Fibroblast of skin of right quadriceps (primary cell): ENCODE measurements at regions not wholly inside any gene's neighbourhood (a gene's known extent, or its start where the extent isn't known, plus 50 kb on each side); places are given as distances from the start of the nearest gene placed in this dataset.
A peak's percentile ranks its signal among the peaks of the same experiment; 100 is the strongest.
"Not testable (repeated sequence)": the region's sequence is repeated elsewhere in the genome, so short reads cannot be mapped to it uniquely, and the experiment has no call there.

Experiments
- DNase-seq: peaks from one replicate; pipeline ENCODE4 v3.0.0-alpha.2; 2013

DNA sequence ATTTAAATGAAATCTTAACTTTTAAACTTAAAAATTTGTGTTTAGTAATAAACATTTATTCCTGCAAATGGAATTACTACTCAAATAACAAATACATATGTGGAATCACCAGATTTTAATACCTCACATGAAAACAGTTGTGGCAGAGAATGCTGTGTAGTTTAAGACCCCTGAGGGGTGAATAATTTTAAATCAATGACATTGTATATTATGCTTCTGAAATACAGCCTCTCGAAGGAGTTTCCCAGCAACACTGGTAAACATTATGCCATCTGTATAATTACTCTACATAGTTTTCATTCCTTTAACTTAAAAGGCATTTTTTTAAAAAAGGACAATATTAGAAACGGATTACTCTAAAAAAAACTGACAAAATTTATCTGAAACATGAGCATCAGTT is 2313.3 kb downstream of the ARAP2 start:
- peak; percentile 14 for DNase-seq

DNA sequence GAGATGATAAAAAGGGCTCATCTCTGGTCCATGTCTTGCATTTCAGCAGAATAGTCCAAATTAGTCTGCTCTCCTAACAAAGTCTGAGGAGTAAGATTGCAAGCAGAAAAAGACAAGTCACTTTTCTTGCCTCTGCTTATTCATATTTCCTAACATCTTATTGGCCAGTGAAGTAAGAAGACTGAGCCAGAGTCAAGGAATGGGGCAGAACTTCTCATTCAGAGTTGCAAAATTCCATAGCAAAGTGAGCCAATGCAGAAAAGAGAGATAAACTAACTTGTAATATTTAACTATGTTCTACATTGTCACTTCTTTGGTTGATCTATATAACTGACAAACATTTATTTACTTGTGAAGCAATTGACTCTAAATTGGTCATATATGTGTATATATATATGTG is 2304.0 kb downstream of the ARAP2 start:
- peak; percentile 11 for DNase-seq

DNA sequence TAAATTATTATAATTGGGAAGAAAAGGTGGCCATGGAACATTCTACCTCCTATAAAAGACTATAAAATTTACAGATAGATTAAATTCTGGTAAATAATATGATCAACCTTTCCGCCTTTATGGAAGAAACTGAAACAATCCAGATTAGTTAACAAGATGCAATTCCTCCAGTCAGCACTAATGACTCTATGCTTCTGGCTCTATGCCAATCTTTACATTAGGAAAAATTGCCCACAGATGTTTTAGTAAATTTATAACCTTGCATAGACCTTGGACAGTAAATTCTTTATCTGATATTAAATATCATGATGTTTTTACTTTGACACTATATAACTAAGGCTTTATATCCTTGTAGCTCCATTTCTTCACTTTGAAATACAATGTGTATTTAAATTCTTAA is 2302.5 kb downstream of the ARAP2 start:
- DNase-seq = peak; percentile 48

DNA sequence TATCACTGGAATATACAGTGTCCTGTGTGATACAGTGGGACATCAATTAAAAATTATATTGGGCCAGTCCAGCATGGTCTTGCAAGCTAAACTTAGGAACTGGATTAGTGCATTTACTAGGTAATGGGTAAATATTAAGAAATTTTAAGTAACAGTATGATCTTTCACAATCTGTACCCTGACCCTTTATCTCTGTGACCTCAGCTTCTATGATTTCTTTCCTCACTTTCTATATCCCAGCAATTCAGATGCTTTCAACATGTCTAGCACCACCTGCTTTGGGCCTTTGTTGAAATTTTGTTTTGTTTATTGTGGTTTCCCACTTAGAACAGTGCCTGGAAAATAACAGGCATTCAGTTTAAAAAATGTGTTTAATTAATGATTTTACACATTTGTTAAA is 2295.4 kb downstream of the ARAP2 start:
- no peak for DNase-seq

DNA sequence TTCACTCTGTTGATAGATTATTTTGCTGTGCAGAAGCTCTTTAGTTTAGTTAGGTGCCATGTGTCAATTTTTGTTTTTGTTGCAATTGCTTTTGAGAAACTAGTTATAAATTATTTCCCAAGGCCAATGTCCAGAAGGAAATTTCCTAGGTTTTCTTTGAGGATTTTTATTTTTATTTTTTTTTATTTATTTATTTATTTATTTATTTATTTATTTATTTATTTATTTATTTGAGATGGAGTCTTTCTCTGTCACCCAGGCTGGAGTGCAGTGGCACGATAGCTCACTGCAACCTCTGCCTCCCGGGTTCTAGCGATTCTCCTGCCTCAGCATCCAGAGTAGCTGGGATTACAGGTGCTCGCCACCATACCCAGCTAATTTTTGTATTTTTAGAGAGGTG is 2290.5 kb downstream of the ARAP2 start:
- not testable (repeated sequence) for DNase-seq

DNA sequence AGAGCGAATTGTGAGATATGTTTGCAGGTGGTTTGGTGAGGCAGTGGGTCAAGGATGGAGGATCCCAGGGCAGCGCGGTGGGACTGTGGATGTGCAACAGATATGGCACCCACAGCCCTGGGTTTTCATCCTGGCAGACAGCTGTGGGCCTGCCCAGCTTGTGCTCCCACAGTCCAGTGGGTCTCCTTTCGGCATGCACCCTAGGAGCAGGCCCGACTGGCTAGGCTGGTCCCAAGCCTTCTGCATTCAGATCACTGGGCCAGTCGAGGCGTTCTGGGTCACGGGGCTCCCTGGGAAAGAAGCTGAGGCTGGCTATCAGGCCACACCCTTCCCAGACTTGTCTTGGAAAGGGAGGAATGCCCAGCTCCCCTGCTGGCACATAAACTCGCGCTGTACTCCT is 2289.6 kb downstream of the ARAP2 start:
- DNase-seq = no peak

DNA sequence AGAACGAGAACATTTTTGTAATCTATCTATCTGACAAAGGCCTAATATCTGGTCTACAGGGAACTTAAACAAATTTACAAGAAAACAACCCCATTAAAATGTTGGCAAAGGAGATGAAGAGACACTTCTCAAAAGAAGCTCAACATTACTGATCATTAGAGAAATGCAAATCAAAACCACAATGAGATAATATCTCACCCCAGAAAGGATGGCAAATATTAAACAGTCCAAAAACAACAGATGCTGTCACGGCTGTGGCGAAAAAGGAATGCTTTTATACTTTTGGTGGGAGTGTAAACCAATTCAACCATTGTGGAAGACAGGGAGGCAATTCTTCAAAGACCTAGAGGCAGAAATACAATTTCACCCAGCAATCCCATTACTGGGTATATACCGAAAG is 2284.8 kb downstream of the ARAP2 start:
- peak; percentile 78 for DNase-seq

DNA sequence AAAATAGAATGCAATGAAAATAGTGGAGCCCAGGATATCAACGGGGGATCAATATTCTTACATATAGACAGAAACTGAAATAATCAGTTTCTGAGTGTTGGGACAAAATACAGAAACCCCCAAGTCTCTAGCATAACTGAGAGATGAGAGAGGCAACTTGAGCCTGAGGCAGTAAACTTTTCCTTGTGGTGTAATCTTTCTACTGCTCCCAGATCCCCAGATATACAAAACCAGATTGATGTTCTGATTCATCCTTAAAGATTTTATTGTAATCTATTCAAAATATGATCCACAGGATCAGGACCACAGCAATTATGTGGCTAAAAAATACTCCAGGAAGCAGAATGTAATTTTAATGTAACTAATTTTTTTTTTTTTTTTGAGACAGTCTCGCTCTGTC is 2282.6 kb downstream of the ARAP2 start:
- peak; percentile 75 for DNase-seq

DNA sequence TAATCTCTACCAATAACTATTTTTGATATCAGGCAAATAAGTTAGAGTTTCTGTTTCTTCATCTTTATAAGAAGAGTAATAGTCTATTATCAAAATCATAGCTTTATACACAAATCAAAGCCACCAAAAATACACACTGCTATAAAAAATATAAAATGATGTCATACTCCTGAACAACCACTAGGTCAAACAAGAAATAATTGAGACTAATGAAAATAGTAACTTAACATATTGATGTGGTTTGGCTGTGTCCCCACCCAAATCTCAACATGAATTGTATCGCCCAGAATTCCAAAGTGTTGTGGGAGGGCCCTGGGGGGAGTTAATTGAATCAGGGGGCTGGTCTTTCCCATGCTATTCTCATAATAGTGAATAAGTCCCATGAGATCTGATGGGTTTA is 2277.5 kb downstream of the ARAP2 start:
- no peak for DNase-seq

DNA sequence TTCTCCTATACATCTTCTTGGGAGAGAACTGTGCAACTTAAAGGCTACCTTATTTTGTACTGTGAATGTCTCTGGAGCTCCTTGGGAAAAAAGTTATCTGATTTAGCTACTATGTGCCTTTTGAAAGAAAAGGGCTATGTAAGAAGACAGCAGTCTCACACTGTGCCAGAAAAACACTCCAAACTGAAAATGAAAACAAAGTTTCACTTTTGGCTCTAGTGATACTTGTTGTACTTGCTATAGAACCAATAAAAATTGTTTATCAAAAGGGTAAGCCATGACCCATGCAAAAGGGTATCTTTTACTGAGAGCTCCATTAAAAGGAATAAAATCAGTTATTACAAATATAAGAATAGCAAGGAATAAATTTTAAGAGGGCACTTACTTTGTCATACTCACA is 2270.0 kb downstream of the ARAP2 start:
- DNase-seq = no peak

DNA sequence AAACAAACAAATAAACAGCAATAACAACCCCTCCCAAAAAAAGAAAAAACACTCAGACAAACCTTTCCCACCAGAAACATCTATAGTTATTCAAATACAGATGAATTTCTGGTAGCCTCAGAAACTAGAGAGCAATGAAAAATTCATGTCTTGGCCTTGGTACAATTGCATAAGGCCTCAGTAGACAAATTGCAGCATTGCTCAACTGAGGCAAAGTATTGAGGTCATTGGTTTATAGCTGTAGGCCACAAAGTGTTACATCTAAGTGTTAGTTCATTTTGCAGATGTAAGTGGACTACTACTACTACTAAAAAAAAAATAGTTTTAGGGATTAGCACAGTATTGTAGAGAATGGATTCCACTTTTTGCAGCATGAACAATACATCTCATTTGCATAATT is 2268.3 kb downstream of the ARAP2 start:
- no peak for DNase-seq

DNA sequence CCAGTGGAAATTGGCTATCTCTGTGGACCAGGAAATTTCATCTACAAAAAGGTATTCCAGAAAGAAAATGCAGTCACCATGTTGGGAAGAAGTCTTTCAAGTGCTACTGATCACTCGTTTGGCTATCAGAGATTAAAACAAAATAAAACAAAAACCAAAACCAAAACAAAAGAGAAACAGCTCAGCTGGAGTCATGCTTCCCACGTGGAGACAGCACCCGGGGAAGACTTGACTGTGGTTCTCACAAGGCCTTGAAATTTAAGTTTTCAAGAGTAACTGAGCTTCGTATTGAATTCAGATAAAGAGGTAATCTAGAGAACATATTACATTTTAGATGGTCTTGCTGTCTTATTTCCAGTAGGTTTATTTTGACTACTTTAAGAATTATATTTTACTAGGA is 2264.5 kb downstream of the ARAP2 start:
- not testable (repeated sequence) for DNase-seq

DNA sequence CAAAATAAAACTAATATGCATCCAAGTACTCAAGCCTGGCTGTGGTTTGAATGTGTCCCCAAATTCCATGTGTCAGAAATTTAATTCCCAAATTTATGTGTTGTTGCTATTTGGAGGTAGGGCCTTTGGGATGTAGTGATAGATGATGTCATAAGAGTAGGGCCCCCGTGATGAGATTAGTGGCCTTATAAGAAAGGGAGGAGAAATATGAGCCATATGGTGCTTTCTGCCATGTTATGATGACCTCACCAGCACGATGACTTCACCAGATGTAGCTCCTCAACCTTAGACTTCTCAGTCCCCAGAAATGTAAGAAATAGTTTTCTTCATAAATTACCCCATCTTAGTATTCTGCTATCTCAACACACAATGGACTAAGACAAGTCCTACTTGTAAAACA is 2264.0 kb downstream of the ARAP2 start:
- no peak for DNase-seq

DNA sequence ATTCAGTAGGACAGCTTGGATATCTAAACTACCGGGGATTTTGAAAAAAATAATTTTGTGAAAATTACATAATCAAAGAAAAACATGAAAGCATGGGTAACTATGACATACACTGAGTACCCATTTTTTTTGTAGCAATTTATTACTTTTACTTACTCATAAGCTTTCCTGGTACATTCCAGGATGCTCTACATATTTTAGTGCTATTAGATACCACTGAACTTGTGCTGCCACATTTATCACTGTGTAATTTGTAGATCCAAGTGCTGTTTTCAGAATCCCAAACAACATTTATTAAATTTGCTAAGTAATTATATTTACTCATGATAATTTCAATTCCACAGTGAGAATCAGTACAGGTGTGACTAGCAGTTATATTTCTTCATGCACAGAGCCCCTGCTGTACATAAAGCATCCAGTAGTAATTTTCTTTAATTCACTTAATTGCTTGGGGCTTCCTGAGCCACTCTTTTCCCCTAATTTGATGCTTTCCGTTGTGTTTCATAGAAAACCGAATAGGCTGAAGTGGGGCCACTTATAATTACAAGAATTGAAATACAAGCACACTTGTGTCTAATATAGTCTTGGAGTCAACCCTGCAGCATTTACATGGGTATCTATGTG is 2254.4 kb downstream of the ARAP2 start:
- DNase-seq = peak; percentile 4

DNA sequence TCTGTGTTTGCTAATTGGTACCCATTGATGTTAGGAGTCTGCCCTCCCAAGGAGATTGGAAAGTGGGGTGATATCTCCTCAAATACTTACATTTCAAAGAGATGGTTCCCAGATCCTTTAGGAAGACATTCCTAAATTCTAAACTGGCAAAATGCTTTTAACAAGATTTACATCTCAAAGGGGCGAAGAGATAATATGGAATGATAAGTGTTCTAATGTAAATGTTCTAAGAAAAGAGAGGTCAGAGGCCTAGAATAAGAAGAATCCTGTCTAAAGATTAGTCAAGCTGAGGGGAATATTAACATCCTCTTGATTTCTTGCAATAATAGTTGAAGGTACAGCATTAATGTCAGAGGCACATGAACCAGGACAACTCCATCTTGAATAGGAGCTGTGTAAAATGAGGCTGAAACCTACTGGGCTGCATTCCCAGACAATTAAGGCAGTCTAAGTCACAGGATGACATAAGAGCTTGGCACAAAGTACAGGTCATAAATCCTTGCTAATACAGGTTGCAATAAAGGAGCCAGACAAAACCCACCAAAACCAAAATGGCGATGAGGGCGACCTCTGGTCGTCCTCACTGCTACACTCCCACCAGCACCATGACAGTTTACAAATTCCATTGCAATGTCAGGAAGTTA is 2248.1 kb downstream of the ARAP2 start:
- peak; percentile 63 for DNase-seq

DNA sequence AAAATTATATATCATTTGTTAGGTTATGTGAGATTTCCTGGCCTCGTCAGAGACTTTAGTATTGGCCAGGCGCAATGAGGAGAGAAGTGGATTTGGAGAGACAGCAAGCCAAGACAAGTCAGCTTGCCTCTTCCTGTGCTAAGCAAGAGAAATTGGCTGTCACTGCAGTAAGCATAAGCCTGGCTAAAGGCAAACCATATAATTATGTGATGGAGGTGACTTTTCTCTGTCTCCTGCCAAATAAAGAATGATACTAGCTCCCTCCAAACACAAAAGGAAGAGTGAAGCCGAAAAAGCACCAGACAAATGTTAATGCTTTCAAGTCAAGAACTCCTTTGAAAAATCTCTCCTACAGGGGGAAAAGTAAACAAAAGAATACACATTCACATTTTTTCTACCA is 2246.0 kb downstream of the ARAP2 start:
- DNase-seq = no peak

DNA sequence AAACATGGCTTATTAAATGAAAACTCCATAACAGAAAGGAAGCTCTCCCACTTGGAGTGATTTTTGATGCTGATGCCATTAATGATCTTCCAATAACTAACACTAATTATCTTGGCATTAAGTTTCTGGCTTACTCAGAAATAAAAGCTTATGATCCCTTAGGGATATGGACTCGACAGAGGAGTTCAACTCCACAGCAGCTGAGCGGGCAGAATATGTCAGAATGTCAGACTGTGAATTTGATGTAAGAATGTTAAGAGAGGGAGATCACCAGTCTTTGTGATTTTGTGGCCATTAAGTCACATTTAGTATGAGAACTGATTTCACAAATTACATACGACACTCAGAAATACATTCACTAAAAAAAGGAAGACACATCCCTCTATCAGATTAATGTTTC is 2244.0 kb downstream of the ARAP2 start:
- no peak for DNase-seq

DNA sequence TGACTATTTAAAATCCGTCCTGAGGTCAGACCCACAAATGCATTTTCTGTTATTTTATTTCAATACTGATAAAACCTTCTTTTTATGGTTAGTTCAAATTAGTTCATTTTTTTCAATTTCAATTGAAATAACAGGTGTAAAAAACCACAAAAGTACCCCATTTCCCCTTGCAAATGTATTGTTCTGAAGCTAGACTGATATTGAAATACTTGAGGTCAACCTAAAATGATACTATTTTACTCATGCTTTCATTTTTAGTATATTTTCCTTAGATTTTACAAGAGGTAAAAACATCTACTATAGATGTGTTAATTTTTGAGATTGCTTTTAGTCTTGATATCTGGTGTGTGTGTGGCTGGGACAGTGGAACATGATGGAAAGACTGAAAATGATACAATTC is 2237.8 kb downstream of the ARAP2 start:
- not testable (repeated sequence) for DNase-seq

DNA sequence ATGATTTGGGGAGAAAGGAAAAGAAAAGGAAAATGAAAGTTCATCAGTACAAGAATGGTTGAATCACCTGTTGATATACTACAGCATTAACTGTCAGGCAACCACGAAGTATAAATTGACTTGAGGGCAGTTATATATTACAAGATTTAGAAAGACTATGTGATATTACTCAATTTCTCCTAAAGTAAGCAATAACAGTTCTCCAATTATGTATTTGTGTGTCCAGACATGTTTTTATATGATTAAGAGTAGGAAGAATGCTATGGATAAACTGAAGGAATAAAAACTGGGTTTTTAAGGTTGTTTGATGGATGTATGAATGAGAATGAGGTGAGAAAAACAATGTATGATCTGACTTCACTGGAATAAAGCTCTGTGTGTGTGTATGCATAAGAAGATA is 2234.4 kb downstream of the ARAP2 start:
- DNase-seq = no peak

DNA sequence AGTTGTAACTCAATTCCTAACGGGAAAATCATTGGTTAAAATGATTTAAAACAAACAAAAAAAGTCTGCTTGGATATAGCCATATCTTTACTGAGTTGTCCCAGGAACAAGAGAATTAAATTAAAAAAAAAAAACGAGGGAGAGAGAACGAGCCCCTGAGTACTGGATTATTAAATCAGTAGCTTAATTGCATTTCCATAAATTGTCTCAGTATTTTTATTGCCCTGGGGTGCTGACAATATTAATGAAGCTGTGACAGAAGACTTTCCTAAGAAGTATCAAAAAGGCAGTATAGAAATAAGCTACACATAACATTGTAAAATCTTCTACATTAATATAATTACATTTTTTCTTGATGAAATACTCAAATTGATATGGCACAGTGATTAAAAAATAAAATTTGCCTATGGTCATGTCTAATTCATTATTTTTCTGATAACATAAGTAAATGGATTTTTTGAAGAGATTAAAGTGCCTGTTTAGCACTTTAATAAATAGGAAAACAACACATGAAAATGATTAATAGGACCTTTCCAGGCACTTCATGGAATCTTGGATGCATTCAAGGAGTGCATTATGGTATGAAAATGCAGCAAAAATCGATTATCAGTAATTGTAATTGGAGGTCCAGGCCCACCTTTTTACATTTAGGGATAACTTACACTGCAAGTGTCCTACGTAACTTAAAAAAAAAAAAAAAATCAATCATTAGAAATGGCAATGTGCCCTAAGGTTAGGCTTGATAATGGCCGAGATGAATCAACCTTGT is 2233.4 kb downstream of the ARAP2 start:
- DNase-seq = no peak

DNA sequence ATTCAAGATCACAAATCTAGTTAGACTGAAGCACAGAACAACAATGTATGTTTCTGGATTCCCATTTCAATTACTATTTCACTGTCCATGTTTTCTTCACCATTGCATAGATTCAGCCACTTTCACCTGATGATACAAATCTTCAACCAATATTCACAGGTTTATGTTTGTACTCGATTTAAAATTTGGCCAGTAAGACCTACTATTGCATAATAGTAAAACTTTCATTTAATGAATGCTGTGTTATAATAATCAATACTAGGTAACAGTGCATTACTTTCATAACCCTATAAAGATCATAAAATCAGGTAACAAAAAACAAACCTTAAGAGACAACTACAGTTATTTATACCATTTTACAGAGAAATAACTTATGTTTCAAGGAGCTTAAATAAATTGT is 2209.1 kb downstream of the ARAP2 start:
- no peak for DNase-seq

DNA sequence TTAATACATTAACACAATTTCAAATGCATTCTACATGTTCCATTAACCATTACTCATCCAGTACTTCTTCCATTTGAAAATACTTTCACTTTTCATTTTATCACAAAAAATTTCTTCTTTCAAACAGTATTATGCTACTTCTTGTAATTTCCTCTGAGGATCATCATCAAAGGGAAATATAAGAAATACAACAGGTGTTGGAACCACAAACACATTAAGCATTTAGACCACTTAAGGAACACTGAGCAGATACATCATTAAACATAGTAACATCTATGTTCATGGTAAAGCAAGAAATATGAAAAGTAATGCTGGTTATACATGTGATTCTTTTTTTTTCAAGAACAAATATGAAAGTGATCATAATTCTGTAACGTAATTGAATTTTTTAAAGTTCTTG is 2207.0 kb downstream of the ARAP2 start:
- DNase-seq = no peak

DNA sequence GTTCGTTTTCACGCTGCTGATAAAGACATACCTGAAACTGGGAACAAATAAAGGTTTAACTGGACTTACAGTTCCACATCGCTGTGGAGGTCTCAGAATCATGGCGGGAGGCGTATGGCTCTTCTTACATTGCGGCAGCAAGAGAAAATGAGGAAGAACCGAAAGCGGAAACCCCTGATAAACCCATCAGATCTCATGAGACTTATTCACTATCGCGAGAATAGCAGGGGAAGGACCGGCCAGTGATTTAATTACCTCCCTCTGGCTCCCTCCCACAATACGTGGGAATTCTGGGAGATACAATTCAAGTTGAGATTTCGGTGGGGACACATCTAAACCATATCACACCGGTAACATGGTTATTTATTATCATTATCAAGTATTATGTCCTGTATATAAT is 2204.5 kb downstream of the ARAP2 start:
- no peak for DNase-seq

DNA sequence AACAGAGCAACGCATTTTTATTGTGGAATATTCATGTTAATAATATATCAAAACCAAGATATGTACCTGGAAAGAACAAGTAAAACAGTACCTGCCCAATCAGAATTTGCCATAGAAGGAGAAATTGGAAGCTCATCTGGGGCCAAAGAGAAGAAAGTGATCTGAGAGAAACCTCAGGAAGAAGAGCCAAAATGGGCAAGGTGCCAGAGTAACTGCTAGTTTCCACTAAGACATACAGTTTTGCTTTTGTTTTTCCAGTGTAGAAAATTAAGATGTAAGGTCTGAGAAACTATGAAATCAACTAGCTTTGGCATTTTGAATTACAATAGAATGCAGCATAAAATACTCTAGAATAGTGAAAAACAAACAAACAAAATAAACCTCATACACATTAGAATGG is 2201.2 kb downstream of the ARAP2 start:
- DNase-seq = no peak
